ENCODE measurements at regions not wholly inside any gene's neighbourhood (a gene's known extent, or its start where the extent isn't known, plus 50 kb on each side); places are given as distances from the start of the nearest gene placed in this dataset.

- TF ChIP-seq CTCF (IDR thresholded peaks at IDR 0.05): no peak
- TF ChIP-seq POLR2A (IDR thresholded peaks at IDR 0.05): no peak
These were observed 279.3 kb downstream of the VGLL3 start for GRCh38 chr3:86711634-86712033.

Measured in uterus (tissue), 2 donors.